Stimulated activated CD4-positive, alpha-beta T cell treated with anti-CD3 and anti-CD28 coated beads, Interleukin-4, amount 100 ng/mL, for 48 hours (primary cell): ENCODE measurements at regions not wholly inside any gene's neighbourhood (a gene's known extent, or its start where the extent isn't known, plus 50 kb on each side); places are given as distances from the start of the nearest gene placed in this dataset.
"Not testable (repeated sequence)": the region's sequence is repeated elsewhere in the genome, so short reads cannot be mapped to it uniquely, and the experiment has no call there.

Source experiments
- DNase-seq, 2 donors: peaks; one replicate each; pipeline ENCODE4 v3.0.0-alpha.2; 2020; ENCODE audit warnings: low read depth in 2 of 2

- DNase-seq: no peak
Observed at GRCh38 chr21:38112219-38112789, 144.5 kb upstream of the KCNJ15 start.

DNA sequence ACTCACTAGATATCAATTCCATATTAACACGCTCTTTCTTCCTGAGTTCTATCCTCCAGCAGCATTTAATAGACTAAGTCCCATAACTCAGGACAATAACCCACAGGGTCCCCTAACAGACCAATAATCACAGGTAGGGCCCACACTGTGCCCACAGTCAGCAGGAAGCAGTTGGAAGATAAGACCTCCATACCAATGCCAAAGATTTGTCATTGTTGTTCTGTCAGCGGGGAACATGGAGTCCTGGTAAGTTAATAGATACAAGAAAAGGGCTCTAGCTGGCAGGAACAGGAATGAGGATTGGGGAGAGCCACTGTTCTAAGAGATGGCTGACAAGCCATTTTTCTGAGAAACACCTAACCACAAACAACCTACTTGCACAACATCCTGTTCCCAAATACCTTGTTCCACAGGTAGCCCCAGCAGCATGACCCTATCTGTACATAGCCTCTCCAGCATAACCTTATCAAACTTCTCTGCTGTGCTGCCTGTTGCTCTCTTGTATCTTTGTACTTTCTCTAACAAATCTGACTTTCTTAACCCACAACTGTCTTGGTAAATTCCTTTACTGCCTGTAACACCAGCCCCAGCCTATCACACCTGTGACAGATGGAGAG, 142.0 kb upstream of the KCNJ15 start:
- DNase-seq: no peak

DNA sequence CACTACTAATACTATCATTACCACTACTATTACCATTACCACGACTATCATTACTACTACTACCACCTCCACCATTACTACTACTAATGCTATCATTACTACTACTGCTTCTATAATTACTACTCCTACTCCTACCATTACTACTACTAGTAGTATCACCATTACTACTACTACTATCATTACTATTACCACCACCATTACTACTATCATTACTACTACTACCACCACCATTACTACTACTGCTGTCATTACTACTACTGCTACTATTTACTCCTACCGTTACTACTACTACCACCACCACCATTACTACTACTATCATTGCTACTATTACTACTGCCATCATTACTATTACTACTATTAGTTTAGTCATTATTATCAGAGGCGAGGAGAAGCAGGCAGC, 140.9 kb upstream of the KCNJ15 start:
- no peak for DNase-seq

- no peak for DNase-seq
Observed at GRCh38 chr21:38119793-38120192, 137.0 kb upstream of the KCNJ15 start.

DNA sequence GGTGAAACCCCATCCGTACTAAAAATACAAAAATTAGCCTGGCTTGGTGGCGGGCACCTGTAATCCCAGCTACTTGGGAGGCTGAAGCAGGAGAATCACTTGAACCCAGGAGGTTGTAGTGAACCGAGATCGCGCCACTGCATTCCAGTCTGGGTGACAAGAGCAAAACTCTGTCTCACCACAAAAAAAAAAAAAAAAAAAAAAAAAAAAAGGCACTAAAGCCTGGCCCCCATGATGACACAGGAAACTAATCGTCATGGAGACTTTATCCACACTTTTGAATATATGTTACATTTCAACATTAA, 136.2 kb upstream of the KCNJ15 start:
- DNase-seq: not testable (repeated sequence)

DNA sequence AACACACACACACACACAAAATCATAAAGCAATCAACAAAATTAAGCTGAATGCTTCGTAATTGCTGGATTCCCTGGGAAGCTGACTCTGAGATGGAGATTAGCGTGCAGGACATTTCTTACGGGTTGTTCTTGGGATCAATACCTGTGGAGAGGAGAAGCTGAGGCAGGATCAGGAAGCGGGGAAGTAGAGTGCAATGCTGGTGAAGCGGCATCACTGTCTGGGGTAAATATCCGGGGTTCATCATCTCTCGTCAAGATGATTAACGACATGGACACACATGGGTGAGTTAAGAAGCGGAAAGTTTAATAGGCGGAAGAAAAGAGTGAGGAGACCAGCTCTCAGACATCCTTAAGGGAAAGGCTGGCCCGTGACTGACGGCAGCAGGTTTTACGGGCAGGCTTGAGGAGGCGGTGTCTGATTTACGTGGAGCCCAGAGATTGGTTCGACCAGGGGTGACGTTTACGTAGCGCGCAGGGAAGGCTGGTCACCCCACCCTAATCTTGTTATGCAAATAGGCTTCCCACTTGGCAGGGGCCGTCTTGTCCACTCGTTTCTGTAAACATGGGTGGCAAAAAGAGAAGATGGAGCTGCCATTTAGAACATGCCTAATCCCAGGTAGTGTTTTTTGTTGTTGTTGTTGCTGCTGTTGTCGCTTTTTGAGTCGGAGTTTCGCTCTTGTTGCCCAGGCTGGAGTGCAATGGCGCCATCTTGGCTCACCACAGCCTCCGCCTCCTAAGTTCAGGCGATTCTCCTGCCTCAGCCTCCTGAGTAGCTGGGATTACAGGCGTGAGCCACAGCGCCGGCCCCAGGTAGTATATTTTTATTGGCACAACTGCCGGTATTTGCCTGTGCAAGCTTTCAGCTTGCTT, 135.6 kb upstream of the KCNJ15 start:
- DNase-seq: no peak

DNA sequence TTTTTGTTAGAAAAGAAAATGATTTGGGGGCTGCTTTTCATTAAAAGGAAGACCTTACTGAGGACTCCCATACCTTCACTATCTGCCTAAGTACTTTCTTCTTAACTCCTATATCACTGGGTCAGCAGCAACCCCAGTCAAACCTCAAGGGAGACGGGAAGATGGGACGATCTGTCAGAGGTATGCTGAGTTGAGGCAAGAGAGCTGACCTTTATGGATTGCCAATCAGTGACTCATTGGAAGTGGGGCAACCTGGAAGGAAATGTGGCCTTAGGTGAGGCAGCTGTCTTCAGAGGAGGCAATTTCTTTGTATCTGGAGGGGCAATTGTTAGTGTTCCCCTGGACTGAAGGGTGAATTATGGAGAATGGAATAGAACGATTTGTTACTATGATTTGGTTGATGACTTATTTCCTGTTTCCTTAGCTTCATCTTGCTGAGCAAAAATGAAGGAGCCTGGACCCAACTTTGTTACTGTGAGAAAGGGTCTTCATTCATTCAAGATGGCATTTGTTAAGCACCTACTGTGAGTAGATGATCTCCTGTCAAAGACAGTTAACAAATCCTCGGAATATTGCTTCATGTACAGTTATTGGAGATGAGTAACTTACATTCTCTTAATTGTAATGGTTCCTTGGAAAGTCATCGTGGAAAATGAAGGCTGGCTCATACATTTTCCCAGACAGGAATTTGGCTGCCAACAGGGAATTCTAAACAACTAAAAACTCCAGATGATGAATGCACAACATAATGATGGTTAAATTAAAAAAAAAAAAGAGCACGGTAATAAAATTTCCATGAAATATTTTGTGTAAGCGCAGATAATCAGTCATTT, 134.7 kb upstream of the KCNJ15 start:
- no peak for DNase-seq

- no peak for DNase-seq
Observed at GRCh38 chr21:38123626-38124025, 133.2 kb upstream of the KCNJ15 start.

DNA sequence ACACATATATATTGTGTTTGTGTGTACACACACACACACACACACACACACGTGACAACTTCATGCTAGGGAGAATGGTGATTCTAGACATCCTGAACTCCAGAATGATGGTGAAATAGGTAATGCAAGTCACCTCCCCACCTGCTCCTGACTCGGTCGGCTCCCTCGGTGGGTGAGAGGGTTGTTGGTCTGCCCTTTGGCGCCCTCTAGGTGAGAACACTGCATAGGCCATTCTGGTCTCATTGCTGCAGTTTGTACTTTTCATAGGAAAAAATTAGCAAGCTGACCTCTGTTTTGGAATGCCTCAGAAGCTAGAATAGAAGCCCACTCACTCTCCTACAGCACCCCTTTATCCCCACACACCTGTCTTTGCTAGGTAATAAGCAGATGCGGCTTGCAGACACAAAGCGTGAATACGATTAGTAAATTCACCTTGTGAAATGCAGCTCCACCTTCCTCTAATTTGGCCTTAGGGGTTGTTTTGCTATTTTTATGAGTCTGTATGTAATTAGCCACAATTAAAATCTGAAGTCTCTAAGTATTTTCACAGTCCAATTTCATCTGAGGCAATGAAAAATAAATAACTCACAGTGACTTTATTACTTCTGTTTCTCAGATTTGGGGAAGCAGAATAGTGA, 130.0 kb upstream of the KCNJ15 start:
- DNase-seq: peak; percentile 54 to 56

DNA sequence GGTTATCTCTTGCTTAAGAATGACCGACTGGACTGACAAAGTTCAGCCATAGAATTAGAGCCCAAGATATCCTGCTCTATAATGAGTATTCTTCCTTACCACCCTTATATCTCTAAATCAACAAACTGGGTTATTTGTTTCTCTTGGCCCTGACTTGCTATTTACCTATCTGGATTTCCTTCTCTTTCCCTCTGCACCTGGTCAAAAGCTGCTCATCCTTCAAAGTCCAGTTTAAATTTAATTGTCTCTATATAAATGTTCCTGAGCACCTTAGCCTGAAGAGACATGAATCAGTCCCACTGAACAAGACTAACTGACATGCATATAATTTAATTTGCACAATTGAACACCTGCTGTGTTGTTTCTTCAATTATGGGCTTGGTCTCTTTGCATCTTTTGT, 127.1 kb upstream of the KCNJ15 start:
- DNase-seq: no peak

DNA sequence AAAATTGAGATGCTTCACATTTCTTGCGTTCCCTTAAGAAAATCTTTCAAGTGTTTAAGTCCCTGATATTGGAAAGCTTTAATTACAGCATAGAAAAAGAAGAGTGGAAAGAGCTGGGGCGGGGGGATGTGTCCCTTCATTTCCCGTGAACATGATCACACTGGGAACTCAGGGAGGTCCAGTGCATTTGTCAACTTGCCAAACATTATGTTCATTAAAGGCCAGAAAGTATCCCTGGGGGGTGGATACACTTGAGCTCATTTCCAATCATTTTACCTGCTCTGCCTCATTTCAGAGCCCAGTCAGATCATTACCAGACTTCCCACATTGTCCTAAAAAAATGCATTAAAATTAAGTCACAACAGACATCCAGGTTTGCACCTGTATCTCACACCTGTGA, 123.6 kb upstream of the KCNJ15 start:
- no peak for DNase-seq

DNA sequence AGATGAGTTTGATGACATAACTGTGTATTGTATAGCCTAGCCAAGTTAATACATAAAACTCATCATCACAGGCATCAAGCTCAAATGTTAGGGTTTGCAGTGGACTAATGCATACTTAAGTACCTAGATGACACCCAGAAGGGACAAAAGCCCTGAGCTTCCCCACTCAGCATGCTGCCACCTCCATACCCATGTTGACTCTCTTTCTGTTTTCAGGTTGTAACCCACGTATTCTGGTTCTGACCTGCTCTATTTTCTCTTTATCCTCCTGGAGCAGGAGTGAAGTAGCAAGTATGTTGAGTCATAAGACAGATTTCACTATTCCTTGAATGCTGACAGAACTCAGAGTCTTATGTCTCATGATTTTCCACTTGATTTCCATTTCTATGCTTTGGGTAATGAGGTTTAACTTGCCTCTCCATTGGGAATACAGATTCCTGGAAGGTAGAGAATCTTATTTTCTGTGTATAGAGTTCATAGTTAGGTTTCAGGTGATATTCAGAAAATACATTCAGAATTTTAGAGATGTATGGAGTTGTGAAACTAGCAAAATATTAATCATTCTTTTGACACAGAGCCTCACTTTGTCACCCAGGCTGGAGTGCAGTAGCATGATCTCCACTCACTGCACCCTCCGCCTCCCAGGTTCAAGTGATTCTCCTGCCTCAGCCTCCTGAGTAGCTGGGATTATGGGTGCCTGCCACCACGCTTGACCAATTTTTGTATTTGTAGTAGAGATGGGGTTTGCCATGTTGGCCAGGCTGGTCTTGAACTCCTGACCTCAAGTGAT, 122.5 kb upstream of the KCNJ15 start:
- DNase-seq: peak in 1 of 2 donors; percentile 4

GRCh38 chr21:38136201-38136600, 120.6 kb upstream of the KCNJ15 start:
- DNase-seq: no peak

GRCh38 chr21:38139380-38140168, 117.2 kb upstream of the KCNJ15 start:
- DNase-seq: no peak

DNA sequence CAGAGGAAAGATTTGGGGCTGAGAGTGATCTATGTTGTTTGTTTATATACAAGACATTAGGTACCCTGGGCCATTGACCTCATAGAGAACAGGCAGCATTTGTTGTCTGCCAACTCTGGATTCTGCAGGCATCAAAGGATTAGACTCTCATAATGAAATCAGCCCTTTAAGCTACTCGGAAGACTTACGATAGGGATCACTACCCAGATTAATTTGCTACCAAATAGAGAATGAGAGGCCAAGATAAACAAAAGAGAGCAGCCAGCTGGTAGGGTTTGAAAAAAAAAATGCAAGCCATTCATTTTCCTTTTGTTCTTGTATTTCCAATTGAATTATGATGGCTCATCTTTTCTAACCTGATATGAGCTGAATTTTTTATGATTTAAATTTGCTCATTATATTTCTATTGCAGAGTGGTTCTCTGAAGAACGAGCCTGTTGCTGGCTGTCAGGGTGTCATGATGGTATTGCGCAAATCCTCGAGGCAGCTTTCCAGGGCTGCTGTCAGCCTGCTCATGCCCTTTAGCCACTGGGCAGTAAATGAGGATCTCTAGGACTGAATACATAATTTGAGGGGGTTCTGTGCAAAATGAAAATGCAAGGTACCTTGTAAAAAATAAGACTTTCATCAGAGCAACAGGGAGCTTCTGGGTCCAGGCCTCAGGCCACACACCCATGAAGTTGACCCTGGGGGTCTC, 116.4 kb upstream of the KCNJ15 start:
- no peak for DNase-seq

DNA sequence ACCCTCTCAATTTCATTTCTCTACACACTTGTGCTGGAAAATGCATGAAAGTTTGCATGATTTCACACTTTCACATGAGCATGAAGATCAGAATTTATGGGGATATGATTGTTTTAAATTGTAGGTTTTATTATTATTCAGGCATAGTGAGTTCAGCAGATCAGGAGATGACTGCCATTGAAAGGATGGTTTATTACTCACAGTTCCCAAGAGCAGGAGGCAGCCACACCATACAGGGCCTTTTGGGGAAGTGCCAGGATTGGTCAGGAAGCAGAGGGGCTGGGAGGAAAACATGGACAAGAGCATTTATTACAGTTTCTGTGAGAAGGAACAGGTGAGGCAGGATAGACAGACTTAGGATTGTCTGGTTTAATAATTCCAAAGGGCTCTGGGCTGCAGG, 114.6 kb upstream of the KCNJ15 start:
- DNase-seq: no peak

GRCh38 chr21:38144193-38144592, 112.6 kb upstream of the KCNJ15 start:
- DNase-seq: no peak

- no peak for DNase-seq
Observed at GRCh38 chr21:38145104-38145503, 111.7 kb upstream of the KCNJ15 start.

DNA sequence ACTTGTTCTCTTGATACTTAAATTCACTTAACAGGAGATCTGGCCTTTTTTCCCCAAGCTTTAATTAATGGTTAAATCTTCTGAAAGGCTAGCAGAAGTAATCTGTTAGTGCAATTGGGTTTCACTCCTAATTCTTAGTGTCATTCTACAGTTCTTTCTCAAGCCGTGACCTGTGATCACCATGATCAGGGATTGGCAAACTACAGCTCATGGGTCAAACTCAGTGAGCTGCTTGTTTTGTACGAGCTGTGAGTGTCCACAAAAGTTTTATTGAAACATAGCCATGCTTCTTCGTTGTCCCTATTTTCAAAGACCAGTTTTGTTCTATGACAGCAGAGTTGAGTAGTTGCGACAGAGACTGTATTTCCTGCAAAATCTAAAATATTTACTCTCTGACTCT, 109.4 kb upstream of the KCNJ15 start:
- no peak for DNase-seq

DNA sequence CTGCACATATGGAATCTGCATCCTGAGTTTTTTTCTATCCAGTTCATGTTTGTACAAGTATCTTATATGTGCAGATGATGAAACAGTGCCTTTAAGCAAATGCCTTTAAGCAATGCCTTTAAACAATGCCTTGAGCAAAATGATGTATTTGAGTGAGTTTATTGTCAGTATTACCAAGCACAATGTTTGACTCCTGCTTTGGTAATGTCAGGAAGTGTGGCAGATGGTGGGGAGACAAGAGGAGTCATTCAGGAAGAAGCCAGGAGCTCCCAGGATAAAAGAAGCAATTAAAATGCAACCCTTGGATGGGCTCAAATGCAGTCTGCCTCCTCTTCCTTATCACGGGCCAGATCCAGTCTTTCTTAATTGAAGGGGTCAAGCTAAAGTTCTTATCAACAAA, 108.7 kb upstream of the KCNJ15 start:
- no peak for DNase-seq
